Activated CD4-positive, alpha-beta T cell treated with anti-CD3 and anti-CD28 coated beads, Interleukin-2, Interleukin-6, amounts not matched to agents 100 ng/mL and 50 ng/mL, durations not matched to agents 16 hours and 8 hours (primary cell): ENCODE measurements at regions not wholly inside any gene's neighbourhood (a gene's known extent, or its start where the extent isn't known, plus 50 kb on each side); places are given as distances from the start of the nearest gene placed in this dataset.
"Not testable (repeated sequence)": the region's sequence is repeated elsewhere in the genome, so short reads cannot be mapped to it uniquely, and the experiment has no call there.

ENCODE experiments used
- DNase-seq: peaks from one replicate; pipeline ENCODE4 v3.0.0-alpha.2; 2020

- DNase-seq, result no peak
These were observed 272.2 kb downstream of the PRELID2 start for GRCh38 chr5:145562931-145563330.

GRCh38 chr5:145558288-145558687 is 276.9 kb downstream of the PRELID2 start:
- DNase-seq, result no peak

DNA sequence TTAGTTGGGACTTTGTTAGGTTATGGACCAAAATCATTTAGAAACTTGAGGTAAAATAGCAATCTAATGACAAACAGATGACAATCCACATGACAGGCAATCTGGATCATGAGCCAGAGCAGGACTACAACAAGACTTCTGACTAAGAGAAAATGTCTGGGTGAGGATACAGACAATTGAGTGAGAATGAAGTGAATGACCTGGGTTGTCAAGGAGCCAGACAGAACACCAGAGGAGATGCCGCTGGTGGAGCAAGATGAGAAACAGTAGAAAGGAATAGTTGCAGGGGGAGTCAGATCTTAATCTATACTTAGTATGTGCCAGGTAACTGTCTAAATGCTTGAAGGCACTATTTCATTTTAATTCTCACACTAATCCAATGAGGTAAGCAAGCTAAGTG is 277.8 kb downstream of the PRELID2 start:
- no peak for DNase-seq

GRCh38 chr5:145554399-145554798 is 280.7 kb downstream of the PRELID2 start:
- DNase-seq, result no peak

GRCh38 chr5:145553177-145553576 is 282.0 kb downstream of the PRELID2 start:
- no peak for DNase-seq

DNA sequence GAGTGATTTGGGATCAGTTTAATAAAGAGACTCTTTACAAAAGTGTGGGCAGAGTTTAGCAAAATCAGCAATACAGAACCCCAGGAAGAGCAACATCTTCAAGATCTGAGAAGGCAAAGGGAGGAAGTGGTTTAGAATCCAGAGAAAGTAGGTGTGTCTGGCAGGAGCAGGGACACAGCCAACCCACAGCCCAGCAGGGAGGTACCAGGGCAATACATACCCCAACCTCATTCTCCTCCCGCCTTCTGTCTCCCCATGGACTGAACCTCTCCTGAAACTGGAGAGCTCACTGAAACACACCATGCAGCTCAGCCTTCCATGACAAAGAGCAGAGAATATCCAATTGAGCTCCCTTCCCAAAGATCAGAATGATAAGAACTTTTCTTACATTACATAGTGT is 283.4 kb downstream of the PRELID2 start:
- no peak for DNase-seq

GRCh38 chr5:145548097-145548496 is 287.0 kb downstream of the PRELID2 start:
- no peak for DNase-seq

DNA sequence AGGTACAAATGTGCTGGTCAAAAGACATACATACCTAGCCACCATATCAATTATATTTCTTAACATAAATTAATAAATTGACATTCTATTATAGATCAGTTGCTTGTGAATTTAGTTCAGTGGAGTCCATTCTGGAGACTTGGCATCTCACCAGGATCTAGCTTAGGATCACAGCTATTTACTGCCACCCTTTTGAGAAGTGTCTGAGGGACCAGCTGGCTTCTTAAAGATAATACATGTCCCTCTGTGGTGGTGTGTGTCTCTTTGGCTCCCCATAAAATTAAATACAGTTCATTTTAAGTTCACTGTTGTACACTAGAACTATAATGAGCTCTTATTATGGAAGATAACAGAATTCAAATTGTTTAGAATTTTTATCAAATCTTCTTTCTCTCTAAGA is 290.7 kb downstream of the PRELID2 start:
- no peak for DNase-seq

- DNase-seq, result no peak
These were observed 291.2 kb downstream of the PRELID2 start for GRCh38 chr5:145543968-145544367.

- no peak for DNase-seq
These were observed 294.8 kb downstream of the PRELID2 start for GRCh38 chr5:145540375-145540774.

GRCh38 chr5:145539201-145539600 is 295.9 kb downstream of the PRELID2 start:
- DNase-seq, result no peak

DNA sequence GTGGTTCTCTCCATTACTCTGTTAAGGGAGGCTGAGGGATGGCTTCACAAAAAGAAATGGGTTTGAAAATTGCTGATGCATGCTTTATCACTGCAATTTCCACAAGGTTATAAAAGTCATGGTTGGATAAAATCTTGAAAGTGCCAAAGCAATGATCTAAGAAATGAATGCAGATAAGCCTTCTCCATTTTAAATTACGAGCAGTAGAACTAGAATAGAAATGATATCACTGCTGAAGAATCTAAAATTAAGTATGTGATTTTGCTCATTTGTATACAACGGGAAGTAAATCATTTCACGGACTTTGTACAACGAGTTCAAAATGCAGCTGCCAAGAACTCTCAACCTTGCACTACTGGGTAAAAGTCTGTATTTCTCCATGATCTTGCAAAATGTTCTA is 299.0 kb downstream of the PRELID2 start:
- no peak for DNase-seq

DNA sequence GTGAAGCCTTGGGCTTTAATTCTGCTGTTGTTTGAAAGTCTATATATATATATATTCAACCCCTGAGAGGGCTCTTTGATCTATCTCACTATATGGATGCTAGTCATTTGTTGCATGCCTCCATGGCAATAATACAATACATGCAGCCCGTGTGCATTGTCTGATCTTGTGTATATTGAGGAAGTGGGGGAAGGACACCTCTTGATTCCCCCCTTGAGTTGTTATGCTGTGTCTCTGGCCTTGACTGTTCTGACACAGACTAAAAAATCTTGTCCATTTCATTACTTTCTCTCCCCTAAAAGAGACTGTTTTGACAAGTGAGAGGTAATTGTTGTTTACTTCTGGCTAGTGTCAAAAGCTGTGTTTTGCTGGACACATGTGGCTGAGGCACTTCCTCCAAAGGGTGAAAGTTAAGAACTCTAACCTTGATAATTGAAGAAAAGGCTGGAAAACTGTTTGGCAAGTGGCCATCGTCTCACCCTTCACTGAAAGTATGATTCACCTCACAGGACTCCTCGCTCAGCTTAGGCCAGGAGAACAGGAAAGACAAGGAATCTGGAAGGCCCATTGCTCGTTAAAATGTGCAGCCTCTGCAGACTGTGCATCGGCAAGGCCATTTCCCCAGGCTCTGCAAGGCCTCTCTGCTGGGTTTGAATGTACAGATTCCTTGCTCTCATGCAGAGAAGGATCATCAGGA is 304.0 kb downstream of the PRELID2 start:
- no peak for DNase-seq

- DNase-seq, result no peak
These were observed 313.6 kb downstream of the PRELID2 start for GRCh38 chr5:145521523-145521922.

DNA sequence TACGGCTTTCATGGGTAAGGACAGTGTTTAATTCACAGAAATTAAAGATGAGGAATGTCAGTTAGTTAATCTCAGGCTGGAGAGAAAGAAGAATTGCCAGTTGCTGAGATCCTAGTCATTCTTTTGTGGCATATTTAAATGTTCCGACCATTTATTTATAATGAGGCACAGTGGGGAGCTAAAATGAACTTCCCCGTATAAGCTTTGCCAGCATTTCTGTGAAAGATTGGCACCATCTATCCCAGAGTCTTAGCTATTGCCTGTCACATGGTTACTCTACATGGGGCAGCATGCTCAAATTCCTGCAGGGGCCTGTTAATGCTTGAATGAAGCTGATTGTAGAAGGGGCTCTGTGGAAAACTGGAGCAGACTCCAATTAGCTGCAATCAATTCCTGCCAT is 314.1 kb downstream of the PRELID2 start:
- DNase-seq, result no peak

DNA sequence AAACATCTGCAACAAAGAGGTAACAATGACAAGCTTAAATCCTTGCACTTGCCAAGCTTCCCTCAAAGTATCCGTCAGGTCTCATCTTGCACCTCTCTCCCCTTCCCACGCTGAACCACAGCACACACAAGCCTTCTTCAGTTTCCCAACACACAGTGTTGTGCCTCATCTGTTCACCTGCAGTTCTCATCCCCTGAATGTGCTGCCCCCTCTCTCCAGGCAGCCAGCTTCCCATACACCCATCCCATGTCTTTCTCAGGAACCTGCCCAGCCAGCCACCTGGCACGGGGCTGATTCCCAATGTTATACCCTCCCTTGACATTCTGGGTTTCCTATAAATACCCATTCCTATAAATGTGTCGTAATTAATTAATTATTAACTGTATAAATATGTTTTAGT is 314.8 kb downstream of the PRELID2 start:
- no peak for DNase-seq

- DNase-seq, result not testable (repeated sequence)
These were observed 317.6 kb downstream of the PRELID2 start for GRCh38 chr5:145517588-145517987.

- DNase-seq, result no peak
These were observed 323.8 kb downstream of the PRELID2 start for GRCh38 chr5:145511351-145511750.

DNA sequence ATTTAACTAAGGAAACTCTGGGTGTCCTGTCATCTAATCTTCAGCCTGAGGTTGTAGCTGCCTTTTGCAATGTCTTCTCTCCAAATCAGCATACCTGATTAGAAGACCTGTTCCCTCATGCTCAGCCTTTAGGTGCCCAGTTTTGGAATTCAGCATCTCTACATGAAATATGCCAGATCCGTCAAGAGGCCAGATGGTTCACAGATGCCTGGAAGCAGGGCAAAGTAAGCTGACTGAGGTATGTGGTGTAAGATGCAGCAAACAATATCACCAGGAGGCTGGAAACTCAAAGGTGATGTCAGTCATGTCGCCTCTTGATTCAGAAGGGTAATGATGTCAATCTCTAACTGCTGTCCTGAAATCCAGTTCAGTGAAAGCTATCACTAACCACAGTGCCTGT is 324.4 kb downstream of the PRELID2 start:
- no peak for DNase-seq

GRCh38 chr5:145510324-145510723 is 324.8 kb downstream of the PRELID2 start:
- no peak for DNase-seq

GRCh38 chr5:145509336-145510136 is 325.6 kb downstream of the PRELID2 start:
- DNase-seq, result no peak

GRCh38 chr5:145506185-145506850 is 328.8 kb downstream of the PRELID2 start:
- no peak for DNase-seq

DNA sequence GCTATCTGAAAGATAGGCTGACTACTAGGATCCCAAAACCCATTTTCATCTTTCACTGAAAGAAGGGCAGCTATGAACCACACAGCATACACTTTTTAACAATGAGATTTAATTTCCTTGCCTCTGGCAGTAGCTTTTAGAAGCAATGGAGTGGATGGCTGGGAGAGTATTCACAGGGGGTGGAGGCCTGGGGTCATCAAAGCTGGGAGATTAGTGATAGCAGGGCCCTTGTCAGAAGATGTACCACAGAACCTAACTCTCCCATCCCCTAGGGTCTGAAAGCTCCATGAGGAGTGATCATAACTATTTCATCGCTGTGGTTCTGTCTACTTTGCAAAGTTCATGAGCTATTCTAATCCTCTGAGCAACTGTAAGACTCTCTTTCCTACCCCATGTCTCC is 332.2 kb downstream of the PRELID2 start:
- DNase-seq, result no peak

DNA sequence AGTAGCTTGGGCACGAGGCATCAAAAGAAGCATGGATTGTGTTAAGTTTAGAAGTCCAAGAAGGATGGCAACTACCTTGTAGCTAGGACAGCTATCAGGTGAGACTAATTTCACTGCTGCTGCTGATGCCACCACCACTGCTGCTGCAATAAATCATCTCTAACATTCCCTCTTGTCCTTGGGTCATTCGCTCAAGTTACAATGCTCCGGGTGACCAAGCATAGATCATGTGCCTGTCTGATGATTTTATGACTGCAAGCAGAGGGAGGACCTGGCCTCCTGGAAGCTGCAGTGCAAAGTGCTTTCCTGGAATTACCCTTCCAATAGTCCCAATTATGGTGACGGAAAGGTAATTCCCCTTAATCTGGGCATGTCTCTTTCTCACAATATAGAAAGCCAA is 334.4 kb downstream of the PRELID2 start:
- no peak for DNase-seq
